Neural cell (in vitro differentiated cells): ENCODE measurements at regions not wholly inside any gene's neighbourhood (a gene's known extent, or its start where the extent isn't known, plus 50 kb on each side); places are given as distances from the start of the nearest gene placed in this dataset.

Experiments
- EP300 ChIP-seq: fragments of 450-650 bp; conservative IDR thresholded peaks from 2 replicates; pipeline ENCODE4 v1.6.1; 2014; ENCODE audit warnings: antibody characterized with exemption, mild to moderate bottlenecking, moderate library complexity; ENCODE audit not compliant: poor library complexity, severe bottlenecking
- EZH2 ChIP-seq: fragments of 200-600, 300-800 bp; shearing (Covaris generic), sonication (generic); IDR thresholded peaks from 2 replicates; pipeline ENCODE4 v1.6.1; 2014; ENCODE audit warnings: antibody characterized with exemption, low read length, borderline replicate concordance, mild to moderate bottlenecking; ENCODE audit not compliant: insufficient read depth, poor library complexity, severe bottlenecking
- MXI1 ChIP-seq: fragments of 450-650 bp; conservative IDR thresholded peaks from 2 replicates; pipeline ENCODE4 v1.6.1; 2014; ENCODE audit warnings: antibody characterized with exemption, mild to moderate bottlenecking; ENCODE audit not compliant: poor library complexity, severe bottlenecking
- POLR2AphosphoS5 ChIP-seq: IDR thresholded peaks from 2 replicates; pipeline ENCODE4 v1.6.1; 2012
- RAD21 ChIP-seq: fragments of 450-650 bp; conservative IDR thresholded peaks from 2 replicates; pipeline ENCODE4 v1.6.1; 2014; ENCODE audit warnings: antibody characterized with exemption, mild to moderate bottlenecking, moderate library complexity
- SMC3 ChIP-seq: fragments of 450-650 bp; conservative IDR thresholded peaks from 2 replicates; pipeline ENCODE4 v1.6.1; 2014; ENCODE audit warnings: antibody characterized with exemption, mild to moderate bottlenecking, moderate library complexity; ENCODE audit not compliant: poor library complexity
- TAF1 ChIP-seq: IDR thresholded peaks from 2 replicates; pipeline ENCODE4 v1.6.1; 2012; ENCODE audit warnings: low read depth
- TF ChIP-seq, protein P1 (sequence below): fragments of 450-650 bp; IDR thresholded peaks from 2 replicates; pipeline ENCODE4 v1.5.1; 2014; ENCODE audit warnings: antibody characterized with exemption, mild to moderate bottlenecking, moderate library complexity; ENCODE audit not compliant: poor library complexity, severe bottlenecking

GRCh38 chr15:81062937-81063336 is 62.2 kb downstream of the TLNRD1 start:
- TF ChIP-seq, protein P1, sequence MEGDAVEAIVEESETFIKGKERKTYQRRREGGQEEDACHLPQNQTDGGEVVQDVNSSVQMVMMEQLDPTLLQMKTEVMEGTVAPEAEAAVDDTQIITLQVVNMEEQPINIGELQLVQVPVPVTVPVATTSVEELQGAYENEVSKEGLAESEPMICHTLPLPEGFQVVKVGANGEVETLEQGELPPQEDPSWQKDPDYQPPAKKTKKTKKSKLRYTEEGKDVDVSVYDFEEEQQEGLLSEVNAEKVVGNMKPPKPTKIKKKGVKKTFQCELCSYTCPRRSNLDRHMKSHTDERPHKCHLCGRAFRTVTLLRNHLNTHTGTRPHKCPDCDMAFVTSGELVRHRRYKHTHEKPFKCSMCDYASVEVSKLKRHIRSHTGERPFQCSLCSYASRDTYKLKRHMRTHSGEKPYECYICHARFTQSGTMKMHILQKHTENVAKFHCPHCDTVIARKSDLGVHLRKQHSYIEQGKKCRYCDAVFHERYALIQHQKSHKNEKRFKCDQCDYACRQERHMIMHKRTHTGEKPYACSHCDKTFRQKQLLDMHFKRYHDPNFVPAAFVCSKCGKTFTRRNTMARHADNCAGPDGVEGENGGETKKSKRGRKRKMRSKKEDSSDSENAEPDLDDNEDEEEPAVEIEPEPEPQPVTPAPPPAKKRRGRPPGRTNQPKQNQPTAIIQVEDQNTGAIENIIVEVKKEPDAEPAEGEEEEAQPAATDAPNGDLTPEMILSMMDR = no peak
- no peak for TF ChIP-seq TAF1
- no peak for TF ChIP-seq EZH2
- TF ChIP-seq POLR2AphosphoS5 = no peak
- TF ChIP-seq SMC3 = no peak
- TF ChIP-seq MXI1 = no peak
- TF ChIP-seq RAD21 = no peak
- TF ChIP-seq EP300 = no peak
